Prostate gland (tissue), 2 donors: ENCODE measurements at regions not wholly inside any gene's neighbourhood (a gene's known extent, or its start where the extent isn't known, plus 50 kb on each side); places are given as distances from the start of the nearest gene placed in this dataset.

Experiments used
- CTCF ChIP-seq, 4 experiments: fragments of 200-600 bp in 2 of 4; fragments of 450-650 bp in 2 of 4; sonication (generic) in 2 of 4; IDR thresholded peaks; 1 replicate in 3 of 4; 2 replicates in 1 of 4; pipeline ENCODE4 v1.5.1; 2016 to 2019; ENCODE audit warnings: antibody characterized with exemption in 4 of 4, mild to moderate bottlenecking in 2 of 4, moderate library complexity in 2 of 4
- POLR2A ChIP-seq: fragments of 450-650 bp; IDR thresholded peaks from one replicate; pipeline ENCODE4 v1.6.1; 2016; ENCODE audit warnings: antibody characterized with exemption, mild to moderate bottlenecking
- POLR2AphosphoS5 ChIP-seq: sonication (generic); formaldehyde crosslinking; IDR thresholded peaks from one replicate; pipeline ENCODE4 v1.6.1; 2017; ENCODE audit warnings: antibody characterized with exemption

DNA sequence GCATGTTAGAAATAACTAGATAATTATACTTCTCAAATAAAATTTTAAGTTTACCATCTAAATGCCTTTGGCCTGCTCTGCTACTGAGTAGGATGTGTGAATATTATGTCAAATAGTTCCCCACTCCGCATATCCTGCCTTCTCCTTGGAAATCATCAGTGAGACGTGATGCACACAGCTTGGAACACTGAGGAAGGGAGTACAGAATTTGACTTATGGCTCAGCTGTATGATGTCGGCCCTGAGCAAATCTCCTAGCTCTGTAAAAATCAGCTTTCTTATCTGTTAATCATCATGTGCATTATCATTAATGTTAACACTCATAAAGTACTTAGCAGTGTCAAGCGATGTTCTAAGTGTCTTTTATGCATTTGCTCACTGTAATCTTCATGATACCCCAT is 241.0 kb upstream of the ANKRD50 start:
- TF ChIP-seq POLR2A (no peak), CTCF (IDR thresholded peaks at IDR 0.05) (no peak), POLR2AphosphoS5 (no peak)
